ENCODE measurements at regions not wholly inside any gene's neighbourhood (a gene's known extent, or its start where the extent isn't known, plus 50 kb on each side); places are given as distances from the start of the nearest gene placed in this dataset.

DNA sequence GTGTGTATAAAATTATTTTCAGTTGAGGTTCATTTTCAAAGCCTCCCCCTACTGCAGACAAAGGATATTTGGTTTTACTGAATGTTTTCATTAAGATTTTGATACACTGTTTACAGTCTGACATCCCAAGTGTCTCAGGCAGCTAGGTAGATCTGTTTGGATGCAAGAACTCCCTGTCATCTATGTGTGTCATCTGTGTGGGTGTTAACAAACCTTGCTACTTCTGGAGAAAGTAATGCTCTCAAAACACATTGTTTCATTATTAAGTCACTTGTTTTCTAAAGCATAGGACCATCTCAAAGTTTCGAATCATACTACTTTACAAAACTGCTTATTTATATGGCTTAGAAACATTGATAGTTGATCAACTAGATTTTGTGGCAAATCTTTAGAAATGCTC lies 114.5 kb upstream of the TMEM170B start:
- no peak overlapping the region for H3K23ac ChIP-seq (ENCODE audit: low read depth, low read length)
- no peaks in the 10 kb centered on the region for H3K36me3 ChIP-seq (ENCODE audit: control insufficient read depth, insufficient read depth, low read length)
- H3K27ac ChIP-seq (ENCODE audit: insufficient read depth, low read length) = no peak overlapping the region
- dilution Hi-C loops (cut with HindIII; ENCODE audit: low sequenced_read_pairs, unreplicated experiment) (no loop called here), in situ Hi-C loops (cut with MboI; ENCODE audit: low sequenced_read_pairs) (no loop called here), intact Hi-C loops (cut with micrococcal nuclease) (no loop called here)
- H2AK5ac ChIP-seq (ENCODE audit: low read depth, low read length) = no peak overlapping the region
- H2BK15ac ChIP-seq (ENCODE audit: low read depth, low read length) = no peak overlapping the region
- H4K91ac ChIP-seq (ENCODE audit: insufficient read depth, low read depth, low read length) = no peak overlapping the region
- no peaks in the 10 kb centered on the region for H3K27me3 ChIP-seq (ENCODE audit: control insufficient read depth, insufficient read depth, low read length)
- TF ChIP-seq RCOR1 (IDR thresholded peaks at IDR 0.05; ENCODE audit: insufficient replicate concordance, low read length) (no peak), RFX5 (IDR thresholded peaks at IDR 0.05; ENCODE audit: low read depth, low read length) (no peak), FOS (IDR thresholded peaks at IDR 0.05; ENCODE audit: low read depth, low read length) (no peak), CTCF (conservative IDR thresholded peaks at IDR 0.05; ENCODE audit: low read depth, low read length) (no peak), NFE2L2 (IDR thresholded peaks at IDR 0.05; ENCODE audit: low read depth, low read length) (no peak), SMC3 (IDR thresholded peaks at IDR 0.05; ENCODE audit: low read depth, low read length) (no peak), ELK1 (IDR thresholded peaks at IDR 0.05; ENCODE audit: borderline replicate concordance, low read depth, low read length) (no peak), MAFK (IDR thresholded peaks at IDR 0.05; ENCODE audit: low read depth, low read length) (no peak)
- TF ChIP-seq, protein P1, sequence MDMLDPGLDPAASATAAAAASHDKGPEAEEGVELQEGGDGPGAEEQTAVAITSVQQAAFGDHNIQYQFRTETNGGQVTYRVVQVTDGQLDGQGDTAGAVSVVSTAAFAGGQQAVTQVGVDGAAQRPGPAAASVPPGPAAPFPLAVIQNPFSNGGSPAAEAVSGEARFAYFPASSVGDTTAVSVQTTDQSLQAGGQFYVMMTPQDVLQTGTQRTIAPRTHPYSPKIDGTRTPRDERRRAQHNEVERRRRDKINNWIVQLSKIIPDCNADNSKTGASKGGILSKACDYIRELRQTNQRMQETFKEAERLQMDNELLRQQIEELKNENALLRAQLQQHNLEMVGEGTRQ (IDR thresholded peaks at IDR 0.05; ENCODE audit: low read depth, low read length) = no peak
- H3K79me1 ChIP-seq (ENCODE audit: low read depth in 1 of 2, low read length in 2 of 2) = no peaks in the 10 kb centered on the region
- H2BK120ac ChIP-seq (ENCODE audit: low read depth, low read length) = no peak overlapping the region
- ATAC-seq (ENCODE audit: low read depth) (no peak; the same call in 1 of the 2 replicates), DNase-seq (peak; percentile 51)
- ChIA-PET CTCF (no interaction called here), POLR2A (ENCODE audit: unreplicated experiment) (no interaction called here)
- H3K56ac ChIP-seq (ENCODE audit: extremely low read depth, insufficient read depth, low read length) = no peak overlapping the region
- H3K18ac ChIP-seq (ENCODE audit: low read depth, low read length) = peak overlapping the region; percentile 31; the same call in 1 of the 2 replicates
- H2BK5ac ChIP-seq (ENCODE audit: low read depth, low read length, poor library complexity, severe bottlenecking) = no peak overlapping the region
- no peak overlapping the region for H3K9ac ChIP-seq (ENCODE audit: low read depth, low read length)
- H3K14ac ChIP-seq (replicated peaks; ENCODE audit: low read depth, low read length) = no peak overlapping the region
- no peaks in the 10 kb centered on the region for H3K9me3 ChIP-seq (ENCODE audit: control insufficient read depth, insufficient read depth, low read length)
- no peak overlapping the region for H2AFZ ChIP-seq (replicated peaks; ENCODE audit: low read length, poor library complexity)
- peaks cover 18% of the 10 kb centered on the region for H3K9me1 ChIP-seq (ENCODE audit: insufficient read depth, low read length)
- no peak overlapping the region for H2BK20ac ChIP-seq (ENCODE audit: low read depth, low read length)
- H4K5ac ChIP-seq (ENCODE audit: low read depth, low read length) = no peak overlapping the region
- no peak overlapping the region for H2AK9ac ChIP-seq (replicated peaks; ENCODE audit: low read depth, low read length, poor library complexity)
- no peak overlapping the region for H4K8ac ChIP-seq (ENCODE audit: low read depth in 2 of 2, low read length in 2 of 2)
- no peak overlapping the region for H3K4ac ChIP-seq (ENCODE audit: low read depth, low read length)
- H4K20me1 ChIP-seq (ENCODE audit: insufficient read depth, low read length) = no peaks in the 10 kb centered on the region
- no peak overlapping the region for H3K4me3 ChIP-seq (ENCODE audit: insufficient read depth, low read depth, low read length)
- WGBS, 2 experiments (ENCODE audit: extremely low coverage in 2 of 2, insufficient read length in 1 of 2) = no CpG with 5 or more reads among the region's 1 CpG
- H3K4me1 ChIP-seq (ENCODE audit: control insufficient read depth, insufficient read depth, low read length) = peaks cover 31% of the 10 kb centered on the region
- BruUV-seq (replicated peaks) = no TSS peak
- H3K4me2 ChIP-seq (ENCODE audit: low read depth, low read length) = no peak overlapping the region
